SK-N-MC (cell line): ENCODE measurements at regions not wholly inside any gene's neighbourhood (a gene's known extent, or its start where the extent isn't known, plus 50 kb on each side); places are given as distances from the start of the nearest gene placed in this dataset.

Experiments
- EZH2 ChIP-seq: fragments of 200-600 bp; sonication (generic); IDR thresholded peaks from one replicate; pipeline ENCODE4 v1.6.1; 2017; ENCODE audit warnings: antibody characterized with exemption
- POLR2AphosphoS5 ChIP-seq: IDR thresholded peaks from 2 replicates; pipeline ENCODE4 v1.6.1; 2012; ENCODE audit warnings: mild to moderate bottlenecking, low read depth, low read length, borderline replicate concordance

DNA sequence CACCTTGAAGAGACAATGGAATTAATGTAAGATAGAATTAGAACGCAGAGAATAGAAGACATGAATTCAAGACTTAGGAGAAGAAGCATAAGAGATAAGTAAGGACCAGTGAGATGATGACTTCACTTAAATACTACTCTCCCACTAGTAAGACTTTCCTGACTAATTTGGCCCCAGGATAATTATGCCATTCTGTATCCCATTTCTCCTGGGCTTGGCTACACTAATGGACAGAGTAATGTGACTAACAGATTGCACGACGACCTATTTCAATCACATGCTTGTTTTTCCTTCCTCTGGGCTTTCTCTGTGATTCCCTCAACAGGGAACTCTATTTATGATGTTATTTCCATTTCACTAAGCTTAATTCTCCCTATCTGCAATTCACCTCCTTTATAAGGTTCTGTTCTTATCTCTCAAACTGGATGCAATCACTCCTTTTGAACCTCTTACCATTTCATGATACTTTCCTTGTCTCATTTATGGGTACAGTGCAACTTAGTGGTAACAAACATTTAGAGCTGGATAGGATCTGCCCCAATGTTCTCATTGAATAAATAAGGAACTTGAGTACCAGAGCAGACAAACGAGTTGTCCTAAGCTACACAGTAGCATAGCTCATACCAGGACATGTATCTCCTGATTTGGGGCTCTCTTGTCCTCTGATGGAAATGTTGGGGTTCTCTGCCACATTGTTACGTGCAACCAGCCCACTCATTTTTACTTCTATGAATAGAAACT, 102.7 kb downstream of the BTG1 start:
- no peak for TF ChIP-seq EZH2
- TF ChIP-seq POLR2AphosphoS5 = no peak
